CD4-positive, CD25-positive, alpha-beta regulatory T cell (primary cell): ENCODE measurements at regions not wholly inside any gene's neighbourhood (a gene's known extent, or its start where the extent isn't known, plus 50 kb on each side); places are given as distances from the start of the nearest gene placed in this dataset.
A peak's percentile ranks its signal among the peaks of the same experiment; 100 is the strongest.
"Not testable (repeated sequence)": the region's sequence is repeated elsewhere in the genome, so short reads cannot be mapped to it uniquely, and the experiment has no call there.

Source experiments
- ATAC-seq, 2 donors: fragments of 150-1000 bp; cut with Tn5 transposase; one replicate each; pipeline ENCODE4 v1.10.0; 2021; ENCODE audit warnings: low read depth in 2 of 2, moderate number of reproducible peaks in 2 of 2, moderate library complexity in 1 of 2
- DNase-seq, 3 donors: peaks; one replicate each; pipeline versions ENCODE4 v3.0.0 to v3.0.0-alpha.2; 2012 to 2022; ENCODE audit warnings: mixed read lengths in 1 of 3
- H3K27ac ChIP-seq: one replicate; pipeline ENCODE4 v1.7.0; 2013; ENCODE audit warnings: mild to moderate bottlenecking, low read length; ENCODE audit not compliant: insufficient read depth, poor library complexity, severe bottlenecking
- H3K27me3 ChIP-seq: one replicate; pipeline ENCODE4 v1.7.0; 2013; ENCODE audit warnings: low read length; ENCODE audit not compliant: control insufficient read depth, insufficient read depth
- H3K36me3 ChIP-seq: one replicate; pipeline ENCODE4 v1.7.0; 2013; ENCODE audit warnings: mild to moderate bottlenecking, low read length, moderate library complexity; ENCODE audit not compliant: control insufficient read depth, insufficient read depth
- H3K4me1 ChIP-seq: 2 replicates; pipeline ENCODE4 v1.7.0; 2013; ENCODE audit warnings: mild to moderate bottlenecking, low read length; ENCODE audit not compliant: insufficient read depth, control insufficient read depth, poor library complexity, severe bottlenecking
- H3K4me3 ChIP-seq: one replicate; pipeline ENCODE4 v1.7.0; 2013; ENCODE audit warnings: low read depth, mild to moderate bottlenecking, low read length, moderate library complexity
- H3K9me3 ChIP-seq, 2 experiments: 1 replicate in 1 of 2; 2 replicates in 1 of 2; pipeline ENCODE4 v1.7.0; 2013; ENCODE audit warnings: low read length in 2 of 2, mild to moderate bottlenecking in 1 of 2, moderate library complexity in 1 of 2; ENCODE audit not compliant: control insufficient read depth in 2 of 2
- H3K27ac Mint-ChIP-seq, 3 donors: one replicate each; pipeline ENCODE4 v1.8.0; 2020 to 2022; ENCODE audit warnings: mild to moderate bottlenecking in 3 of 3, mixed read lengths in 3 of 3, moderate library complexity in 2 of 3
- H3K27me3 Mint-ChIP-seq: one replicate; pipeline ENCODE4 v1.8.0; 2022; ENCODE audit warnings: mild to moderate bottlenecking, mixed read lengths
- H3K36me3 Mint-ChIP-seq: one replicate; pipeline ENCODE4 v1.8.0; 2020; ENCODE audit warnings: mixed read lengths
- H3K4me1 Mint-ChIP-seq, 4 donors: one replicate each; pipeline ENCODE4 v1.8.0; 2020 to 2022; ENCODE audit warnings: mixed read lengths in 4 of 4, mild to moderate bottlenecking in 1 of 4
- H3K4me3 Mint-ChIP-seq, 4 donors: one replicate each; pipeline ENCODE4 v1.8.0; 2020 to 2022; ENCODE audit warnings: mild to moderate bottlenecking in 4 of 4, mixed read lengths in 4 of 4, moderate library complexity in 3 of 4
- H3K9me3 Mint-ChIP-seq, 7 donors: one replicate each; pipeline ENCODE4 v1.8.0; 2020 to 2022; ENCODE audit warnings: mixed read lengths in 7 of 7, mild to moderate bottlenecking in 3 of 7, moderate library complexity in 2 of 7

DNA sequence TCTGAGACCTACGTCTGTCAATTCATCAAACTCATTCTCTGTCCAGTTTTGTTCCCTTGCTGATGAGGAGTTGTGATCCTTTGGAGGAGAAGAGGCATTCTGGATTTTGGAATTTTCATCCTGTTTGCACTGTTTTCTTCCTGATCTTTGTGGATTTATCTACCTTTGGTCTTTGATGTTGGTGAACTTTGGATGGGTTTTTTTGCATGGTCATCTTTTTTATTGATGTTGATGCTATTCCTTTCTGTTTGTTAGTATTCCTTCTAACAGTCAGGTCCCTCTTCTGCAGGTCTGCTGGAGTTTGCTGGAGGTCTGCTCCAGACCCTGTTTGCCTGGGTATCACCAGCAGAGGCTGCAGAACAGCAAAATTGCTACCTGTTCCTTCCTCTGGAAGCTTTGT is 322.2 kb downstream of the CCSER2 start:
- H3K4me1 ChIP-seq, H3K27ac ChIP-seq, H3K4me3 Mint-ChIP-seq, H3K27ac Mint-ChIP-seq, H3K27me3 ChIP-seq, H3K4me3 ChIP-seq, DNase-seq, H3K36me3 Mint-ChIP-seq, H3K36me3 ChIP-seq, H3K27me3 Mint-ChIP-seq, ATAC-seq, H3K9me3 ChIP-seq, H3K4me1 Mint-ChIP-seq, H3K9me3 Mint-ChIP-seq: not testable (repeated sequence)

DNA sequence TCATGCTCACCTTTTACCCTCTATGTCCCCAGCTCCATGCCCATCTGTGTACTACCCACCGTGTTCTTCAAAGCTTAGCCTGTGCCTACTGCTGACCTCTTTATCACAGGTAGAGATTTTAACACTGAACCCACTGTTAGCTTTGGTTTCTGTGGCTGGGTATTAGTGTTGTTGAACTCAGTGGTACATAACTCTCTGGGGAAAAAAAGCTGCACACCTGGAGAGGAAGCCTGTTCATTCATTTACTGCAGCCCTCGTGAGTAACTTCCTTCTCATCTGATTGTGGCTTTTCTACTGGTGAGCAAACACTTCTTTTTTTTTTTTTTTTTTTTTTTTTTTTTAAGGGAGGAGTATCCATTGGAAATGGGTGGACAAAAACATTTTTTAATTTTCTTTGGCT is 326.3 kb downstream of the CCSER2 start:
- no peak overlapping the region for H3K27ac ChIP-seq
- Mint-ChIP-seq H3K27ac (no peak overlapping the region), H3K27me3 (peaks cover 6% of the 10 kb centered on the region), H3K4me3 (no peak overlapping the region), H3K36me3 (no peaks in the 10 kb centered on the region), H3K4me1 (peaks cover 0 to 7% (median 0%) of the 10 kb centered on the region in 4 donors), H3K9me3 (peaks cover 0 to 5% (median 0%) of the 10 kb centered on the region in 7 donors)
- H3K27me3 ChIP-seq, result no peaks in the 10 kb centered on the region
- no peak overlapping the region for H3K4me3 ChIP-seq
- DNase-seq, result peak in 1 of 3 donors; percentile 9
- H3K4me1 ChIP-seq, result no peaks in the 10 kb centered on the region
- no peaks in the 10 kb centered on the region for H3K9me3 ChIP-seq
- ATAC-seq, result no peak
- H3K36me3 ChIP-seq, result no peaks in the 10 kb centered on the region

DNA sequence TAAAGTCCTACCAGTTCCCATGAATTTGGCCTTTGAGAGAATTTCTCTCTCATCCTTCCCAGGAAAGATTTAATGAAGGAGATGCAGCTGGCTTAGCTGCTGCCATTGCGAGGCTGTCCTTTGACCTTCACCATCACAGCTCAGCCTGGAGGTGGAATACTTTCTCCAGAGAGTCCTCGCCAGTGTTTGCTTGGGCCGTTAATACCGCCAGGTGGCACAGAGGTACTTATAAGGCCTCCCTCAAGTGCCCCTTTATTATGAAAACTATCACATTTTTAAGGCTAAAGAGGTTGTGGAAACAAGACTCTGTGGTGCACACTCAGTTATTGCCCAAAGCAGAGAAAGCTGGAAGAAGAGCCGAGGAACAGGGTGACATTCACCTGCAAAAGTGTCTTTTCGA is 330.6 kb downstream of the CCSER2 start:
- Mint-ChIP-seq H3K9me3 (peaks cover 0 to 4% (median 0%) of the 10 kb centered on the region in 7 donors), H3K4me1 (peaks cover 0 to 7% (median 0%) of the 10 kb centered on the region in 4 donors), H3K27me3 (no peaks in the 10 kb centered on the region), H3K27ac (no peak overlapping the region), H3K36me3 (no peaks in the 10 kb centered on the region), H3K4me3 (no peak overlapping the region)
- no peak for ATAC-seq
- Histone ChIP-seq H3K4me3 (no peak overlapping the region), H3K27ac (no peak overlapping the region), H3K27me3 (no peaks in the 10 kb centered on the region), H3K9me3 (no peaks in the 10 kb centered on the region), H3K36me3 (no peaks in the 10 kb centered on the region), H3K4me1 (no peaks in the 10 kb centered on the region)
- DNase-seq, result no peak

DNA sequence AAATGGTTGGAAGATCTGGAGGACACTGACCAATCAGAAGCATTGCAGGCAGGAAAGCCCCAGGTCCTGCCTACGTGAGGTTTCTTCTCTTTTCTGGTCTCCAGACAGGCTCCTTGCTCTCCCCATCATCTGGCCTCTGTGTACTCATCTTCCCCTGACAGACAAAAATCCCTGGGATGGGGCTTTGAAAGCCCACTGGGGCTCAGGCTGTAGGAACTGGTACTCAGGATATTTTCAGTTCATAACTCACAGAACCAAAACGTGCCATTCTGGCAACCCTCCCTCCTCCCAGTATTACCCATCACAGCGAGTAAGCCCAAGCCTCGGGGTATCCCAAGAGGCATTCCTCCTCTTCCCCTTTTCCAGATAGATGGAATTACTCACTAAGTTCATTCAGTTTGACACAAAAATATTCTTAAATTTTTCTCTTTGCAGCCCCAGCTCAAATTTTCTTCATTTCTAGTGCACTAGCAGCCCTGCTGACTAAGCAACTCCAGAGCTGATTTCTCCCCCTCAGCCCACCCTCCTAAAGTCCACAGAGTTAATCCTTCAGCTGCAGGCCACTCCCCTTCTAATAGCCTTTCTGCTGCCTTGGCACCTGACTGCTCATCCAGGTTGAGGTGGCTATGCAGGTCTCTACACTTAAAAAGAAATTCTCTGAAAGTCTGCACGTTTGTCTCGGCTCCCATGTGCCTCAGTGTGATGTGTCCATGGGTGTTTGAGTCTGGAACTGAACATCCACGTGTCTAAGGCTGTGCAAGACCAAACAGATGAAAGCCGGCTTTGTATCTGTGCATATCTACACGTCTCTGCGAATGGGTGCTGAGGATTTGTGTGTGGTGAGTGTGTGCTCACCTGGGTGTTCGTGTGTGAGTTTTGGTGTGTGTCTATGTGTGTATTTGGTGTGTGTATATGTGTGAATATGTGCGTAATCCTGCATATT is 331.4 kb downstream of the CCSER2 start:
- Mint-ChIP-seq H3K27ac (no peak overlapping the region), H3K9me3 (peaks cover 0 to 4% (median 0%) of the 10 kb centered on the region in 7 donors), H3K4me1 (peaks cover 0 to under 1% (median 0%) of the 10 kb centered on the region in 4 donors), H3K4me3 (no peak overlapping the region), H3K27me3 (no peaks in the 10 kb centered on the region), H3K36me3 (no peaks in the 10 kb centered on the region)
- H3K4me3 ChIP-seq, result no peak overlapping the region
- no peak for DNase-seq
- H3K36me3 ChIP-seq, result no peaks in the 10 kb centered on the region
- no peaks in the 10 kb centered on the region for H3K4me1 ChIP-seq
- no peak for ATAC-seq
- no peak overlapping the region for H3K27ac ChIP-seq
- H3K27me3 ChIP-seq, result no peaks in the 10 kb centered on the region
- H3K9me3 ChIP-seq, result no peaks in the 10 kb centered on the region

DNA sequence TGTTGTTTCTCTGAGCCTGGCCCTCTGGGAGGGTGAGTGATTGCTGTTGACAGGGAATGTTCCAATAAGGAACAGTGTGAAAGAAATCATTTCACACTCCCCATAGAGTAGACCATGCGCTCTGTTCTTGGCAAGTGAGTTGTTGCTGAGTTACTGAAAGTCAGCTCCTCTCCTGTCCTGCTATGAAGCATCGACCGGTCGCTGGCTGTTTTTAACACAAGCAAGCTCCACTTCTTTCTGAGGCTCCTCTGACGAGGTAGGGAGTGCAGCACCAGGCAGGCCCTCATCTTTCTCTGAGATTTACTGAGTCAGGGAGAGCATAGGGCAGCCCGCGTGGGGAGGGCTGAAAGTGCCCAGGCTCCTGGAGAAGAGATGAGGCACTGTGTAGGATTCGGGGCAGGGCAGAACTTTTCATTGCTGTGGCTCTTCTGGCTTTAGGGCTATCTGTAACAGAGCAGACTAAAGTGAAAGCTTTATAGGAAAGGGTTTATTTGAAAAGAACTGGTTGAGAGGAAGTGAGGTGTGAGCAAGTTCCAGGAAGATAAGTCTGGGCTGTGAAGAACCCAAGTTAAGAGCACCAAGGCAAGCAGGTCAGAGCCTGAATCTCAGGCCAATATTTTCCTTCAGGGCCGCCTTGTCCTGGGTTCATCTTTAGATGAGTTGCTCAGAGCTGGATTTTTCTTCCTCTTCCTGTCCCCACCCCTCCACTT is 332.2 kb downstream of the CCSER2 start:
- H3K9me3 Mint-ChIP-seq, result peaks cover 0 to 4% (median 0%) of the 10 kb centered on the region in 7 donors
- no peak for ATAC-seq
- H3K27ac Mint-ChIP-seq, result no peak overlapping the region

DNA sequence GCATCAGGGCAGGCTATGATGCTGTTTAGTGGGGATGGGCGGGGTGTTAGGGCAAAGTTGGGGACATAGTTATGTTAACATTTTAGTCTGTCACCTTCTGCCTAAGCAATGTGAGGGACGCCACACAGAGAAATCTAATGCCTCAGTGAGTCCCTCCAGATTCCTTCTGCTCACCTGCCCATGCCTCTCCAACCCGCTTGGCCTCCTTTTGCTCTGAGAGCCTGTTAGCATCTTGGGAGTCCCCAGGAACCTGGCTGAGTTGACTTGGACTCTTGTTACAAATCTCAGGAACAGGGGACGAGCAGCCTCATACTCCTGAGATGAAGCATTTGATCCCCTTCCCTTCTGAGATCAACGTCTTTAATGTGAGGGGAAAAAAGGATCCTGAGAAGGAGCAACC is 336.8 kb downstream of the CCSER2 start:
- Histone ChIP-seq H3K27ac (no peak overlapping the region), H3K4me1 (no peaks in the 10 kb centered on the region), H3K27me3 (no peaks in the 10 kb centered on the region), H3K4me3 (no peak overlapping the region), H3K9me3 (no peaks in the 10 kb centered on the region), H3K36me3 (no peaks in the 10 kb centered on the region)
- ATAC-seq (no peak), DNase-seq (no peak)
- H3K36me3 Mint-ChIP-seq, result no peaks in the 10 kb centered on the region
- no peak overlapping the region for H3K4me3 Mint-ChIP-seq
- no peaks in the 10 kb centered on the region for H3K9me3 Mint-ChIP-seq
- no peaks in the 10 kb centered on the region for H3K4me1 Mint-ChIP-seq
- no peak overlapping the region for H3K27ac Mint-ChIP-seq
- no peaks in the 10 kb centered on the region for H3K27me3 Mint-ChIP-seq

More for the DNA sequence above, 332.2 kb downstream of the CCSER2 start:
- Histone ChIP-seq H3K27me3 (no peaks in the 10 kb centered on the region), H3K9me3 (no peaks in the 10 kb centered on the region), H3K36me3 (no peaks in the 10 kb centered on the region), H3K4me1 (no peaks in the 10 kb centered on the region), H3K27ac (no peak overlapping the region), H3K4me3 (no peak overlapping the region)
- no peaks in the 10 kb centered on the region for H3K4me1 Mint-ChIP-seq
- no peak overlapping the region for H3K4me3 Mint-ChIP-seq
- no peaks in the 10 kb centered on the region for H3K27me3 Mint-ChIP-seq
- DNase-seq, result peak in 1 of 3 donors; percentile 14
- no peaks in the 10 kb centered on the region for H3K36me3 Mint-ChIP-seq

DNA sequence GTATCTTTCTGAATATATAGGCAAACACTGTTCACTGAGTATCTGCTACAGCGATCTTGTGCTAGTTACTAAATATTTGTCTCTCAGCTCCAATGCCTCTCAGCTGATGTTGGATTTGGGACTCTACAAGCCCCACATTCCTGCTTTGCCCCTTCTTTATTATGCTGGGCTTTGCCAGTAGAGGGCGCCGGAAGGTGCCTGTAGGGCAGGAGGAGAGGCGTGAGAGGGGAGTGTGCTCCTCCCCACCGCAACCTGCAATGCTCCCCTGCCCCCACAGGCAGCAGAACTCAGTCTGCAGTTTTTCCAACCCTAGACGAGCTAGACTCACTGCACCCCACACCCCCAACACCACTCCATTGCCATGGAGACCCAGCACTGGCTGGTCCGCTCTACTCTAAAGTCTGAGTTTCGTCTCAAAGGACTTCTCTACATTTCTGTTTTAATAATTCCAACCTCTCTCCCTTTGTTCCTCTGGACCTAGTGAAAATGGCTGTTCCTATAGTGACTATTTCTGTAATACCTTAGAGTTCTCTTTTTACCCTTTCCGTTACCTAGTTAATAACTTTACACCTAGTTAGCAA is 337.6 kb downstream of the CCSER2 start:
- peak in 1 of 3 donors; percentile 14 for DNase-seq
- H3K9me3 ChIP-seq, result no peaks in the 10 kb centered on the region
- H3K36me3 ChIP-seq, result no peaks in the 10 kb centered on the region
- no peak overlapping the region for H3K4me3 ChIP-seq
- H3K4me1 ChIP-seq, result no peaks in the 10 kb centered on the region
- Mint-ChIP-seq H3K36me3 (no peaks in the 10 kb centered on the region), H3K9me3 (peaks cover 0 to 1% (median 0%) of the 10 kb centered on the region in 7 donors), H3K4me3 (no peak overlapping the region), H3K4me1 (no peaks in the 10 kb centered on the region), H3K27me3 (no peaks in the 10 kb centered on the region), H3K27ac (peak overlapping the region in 1 of 3 donors; percentile 38)
- H3K27ac ChIP-seq, result no peak overlapping the region
- no peak for ATAC-seq
- no peaks in the 10 kb centered on the region for H3K27me3 ChIP-seq
